ENCODE measurements at regions not wholly inside any gene's neighbourhood (a gene's known extent, or its start where the extent isn't known, plus 50 kb on each side); places are given as distances from the start of the nearest gene placed in this dataset.
"Not testable (repeated sequence)": the region's sequence is repeated elsewhere in the genome, so short reads cannot be mapped to it uniquely, and the experiment has no call there.

DNA sequence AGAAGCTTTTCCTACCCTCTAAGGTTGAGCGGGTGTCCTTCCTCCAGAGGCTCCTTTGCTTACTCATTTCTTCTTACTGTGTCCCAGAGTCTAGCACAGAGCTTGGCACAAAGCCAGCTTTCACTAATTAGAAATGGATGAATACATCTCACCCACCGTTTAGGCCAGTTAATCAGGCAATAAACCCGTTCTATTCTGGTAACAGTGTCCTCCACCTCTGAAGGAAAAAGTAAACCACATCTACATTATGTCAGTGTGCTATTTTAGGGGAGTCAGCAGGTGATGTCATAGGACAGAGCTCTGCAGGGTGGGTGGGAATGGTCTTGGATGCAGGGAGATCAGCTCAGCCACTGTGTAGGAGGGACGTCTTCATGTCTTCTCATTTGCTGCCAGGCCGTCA lies 109.2 kb downstream of the OSTF1 start:
- no peaks in the 10 kb centered on the region for H3K36me3 ChIP-seq
- H3K9me3 ChIP-seq = no peaks in the 10 kb centered on the region
- H4K20me1 ChIP-seq = no peaks in the 10 kb centered on the region
- no peaks in the 10 kb centered on the region for H3K27me3 ChIP-seq
- peak overlapping the region; percentile 11; the same call in 1 of the 2 replicates for H3K4me2 ChIP-seq
- no peak overlapping the region for H3K27ac ChIP-seq
- H3K9ac ChIP-seq = no peak overlapping the region
- no peak overlapping the region for H3K4me3 ChIP-seq
- H3K4me1 ChIP-seq = peaks cover 14% of the 10 kb centered on the region
- no peak for TF ChIP-seq Cebpa-rat (IDR thresholded peaks at IDR 0.05)

DNA sequence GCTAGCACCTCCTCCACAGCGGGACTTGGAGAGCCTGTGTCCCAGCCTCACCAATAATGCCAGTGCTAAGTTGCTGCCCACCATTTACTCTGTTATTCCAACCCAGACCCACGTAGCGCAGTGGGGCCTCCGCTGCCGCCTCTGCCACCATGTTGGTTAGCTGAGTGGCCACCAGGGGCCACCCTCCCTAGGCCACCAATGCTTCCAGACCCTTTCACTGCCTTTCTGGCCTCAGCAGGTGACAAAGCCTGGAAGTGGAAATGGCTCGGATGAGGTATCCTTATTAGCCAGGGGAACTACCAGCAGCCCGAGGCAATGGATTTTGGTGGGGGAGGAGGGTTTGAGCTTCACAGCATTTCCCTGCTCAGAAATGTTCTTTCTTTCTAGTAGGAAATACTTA lies 110.1 kb downstream of the OSTF1 start:
- Histone ChIP-seq H3K9ac (no peak overlapping the region), H3K27ac (no peak overlapping the region), H4K20me1 (no peaks in the 10 kb centered on the region), H3K27me3 (no peaks in the 10 kb centered on the region), H3K4me2 (no peak overlapping the region), H3K36me3 (no peaks in the 10 kb centered on the region), H3K4me3 (no peak overlapping the region), H3K9me3 (no peaks in the 10 kb centered on the region), H3K4me1 (peaks cover 14% of the 10 kb centered on the region)
- TF ChIP-seq Cebpa-rat (IDR thresholded peaks at IDR 0.05) = no peak

DNA sequence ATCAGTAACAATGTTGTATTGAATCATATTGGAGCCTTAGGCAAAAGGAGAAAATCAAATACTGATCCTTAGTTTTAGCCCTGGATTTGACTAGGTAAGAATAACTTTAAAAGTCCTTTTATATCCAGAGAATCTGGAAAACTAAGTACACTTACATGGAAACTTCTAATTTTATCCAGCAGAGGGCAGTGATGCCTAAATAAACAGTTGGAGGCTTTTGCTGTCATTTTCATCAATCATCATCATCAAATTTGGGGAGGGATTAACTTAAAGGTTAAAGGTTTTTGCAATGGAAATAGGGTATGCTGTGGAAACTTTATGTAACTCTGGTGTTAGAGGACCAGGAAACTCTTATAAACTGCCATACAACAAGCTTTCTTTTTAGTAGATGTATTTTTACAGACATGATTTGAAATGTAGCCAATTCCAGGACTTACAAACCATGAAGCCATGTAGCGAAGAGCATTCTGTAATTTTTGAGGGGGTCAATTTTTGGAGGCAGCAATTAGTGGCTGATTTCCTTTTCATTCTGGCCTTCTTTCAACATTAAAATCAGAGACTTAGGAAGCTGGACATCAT lies 112.7 kb downstream of the OSTF1 start:
- Histone ChIP-seq H3K27me3 (no peaks in the 10 kb centered on the region), H3K9me3 (no peaks in the 10 kb centered on the region), H3K36me3 (no peaks in the 10 kb centered on the region), H3K4me2 (no peak overlapping the region), H3K4me1 (peaks cover 14% of the 10 kb centered on the region), H3K4me3 (no peak overlapping the region), H3K27ac (no peak overlapping the region), H4K20me1 (no peaks in the 10 kb centered on the region), H3K9ac (no peak overlapping the region)
- no peak for TF ChIP-seq Cebpa-rat (IDR thresholded peaks at IDR 0.05)

DNA sequence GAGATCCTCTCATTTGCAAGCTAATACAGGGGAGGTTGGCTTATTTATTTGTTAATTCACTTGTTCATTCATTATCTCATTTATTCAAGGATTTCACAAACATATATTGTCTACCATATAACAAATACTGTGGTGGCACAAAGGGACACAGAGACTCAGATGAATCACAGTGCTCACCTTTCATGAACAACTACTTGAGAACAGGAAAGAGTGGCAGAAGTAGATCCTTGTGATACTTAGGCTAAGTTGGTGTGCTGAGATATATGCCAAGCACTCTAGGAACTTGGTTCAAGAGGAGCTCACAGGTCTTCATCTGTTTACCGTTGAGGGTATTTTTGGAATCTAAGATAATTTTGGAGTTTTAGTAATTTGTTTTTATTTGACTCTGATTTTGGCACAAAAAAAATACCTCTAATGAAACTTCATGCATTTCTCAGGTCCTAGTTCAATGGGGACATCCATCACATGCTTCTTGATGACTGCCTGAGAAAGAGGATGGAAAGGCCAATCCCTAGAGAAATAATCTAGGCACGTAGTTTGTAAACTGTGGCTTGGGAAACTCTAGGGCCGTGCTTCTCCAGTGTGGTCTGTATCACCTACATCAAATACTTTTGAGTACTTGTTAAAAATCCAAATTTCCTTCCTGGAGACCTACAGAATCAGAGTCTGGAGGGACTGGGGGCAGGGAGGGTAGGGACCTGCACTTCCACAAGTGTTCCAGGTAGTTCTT lies 113.3 kb downstream of the OSTF1 start:
- H3K9me3 ChIP-seq = no peaks in the 10 kb centered on the region
- H3K27me3 ChIP-seq = no peaks in the 10 kb centered on the region
- H3K27ac ChIP-seq = no peak overlapping the region
- no peak for TF ChIP-seq Cebpa-rat (IDR thresholded peaks at IDR 0.05)
- H3K4me2 ChIP-seq = no peak overlapping the region
- no peaks in the 10 kb centered on the region for H4K20me1 ChIP-seq
- H3K4me3 ChIP-seq = no peak overlapping the region
- H3K9ac ChIP-seq = no peak overlapping the region
- H3K36me3 ChIP-seq = no peaks in the 10 kb centered on the region
- H3K4me1 ChIP-seq = peaks cover 14% of the 10 kb centered on the region

DNA sequence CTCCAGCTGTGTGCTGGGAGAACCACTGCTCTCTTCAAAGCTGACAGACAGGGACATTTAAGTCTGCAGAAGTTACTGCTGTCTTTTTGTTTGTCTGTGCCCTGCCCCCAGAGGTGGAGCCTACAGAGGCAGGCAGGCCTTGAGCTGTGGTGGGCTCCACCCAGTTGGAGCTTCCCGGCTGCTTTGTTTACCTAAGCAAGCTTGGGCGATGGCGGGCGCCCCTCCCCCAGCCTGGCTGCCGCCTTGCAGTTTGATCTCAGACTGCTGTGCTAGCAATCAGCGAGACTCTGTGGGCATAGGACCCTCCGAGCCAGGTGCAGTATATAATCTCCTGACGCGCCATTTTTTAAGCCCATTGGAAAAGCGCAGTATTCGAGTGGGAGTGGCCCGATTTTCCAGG lies 119.7 kb downstream of the OSTF1 start:
- not testable (repeated sequence) for H3K27me3 ChIP-seq, H3K27ac ChIP-seq, H3K9me3 ChIP-seq, H3K9ac ChIP-seq, H3K4me1 ChIP-seq, H4K20me1 ChIP-seq, H3K4me2 ChIP-seq, H3K36me3 ChIP-seq, H3K4me3 ChIP-seq

DNA sequence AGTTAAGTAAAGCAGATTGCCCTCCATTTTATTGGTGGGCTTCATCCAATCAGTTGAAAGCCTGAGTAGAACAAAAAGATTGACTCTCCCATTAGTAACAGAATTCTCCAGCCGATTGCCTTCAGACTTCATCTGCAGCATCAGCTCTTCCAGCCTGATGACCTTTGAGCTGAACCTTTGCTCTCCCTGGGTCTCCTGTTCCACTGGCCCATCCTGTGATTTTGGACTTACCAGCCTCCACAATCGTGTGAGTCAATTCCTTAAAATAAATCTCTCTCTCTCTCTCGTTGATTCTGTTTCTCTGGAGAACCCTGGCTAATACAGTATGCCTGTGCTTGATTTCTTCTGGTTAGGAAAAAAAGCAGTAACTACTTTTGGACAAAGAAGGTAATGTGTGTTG lies 121.9 kb downstream of the OSTF1 start:
- no peak for TF ChIP-seq Cebpa-rat (IDR thresholded peaks at IDR 0.05)
- H3K27me3 ChIP-seq = no peaks in the 10 kb centered on the region
- H3K4me3 ChIP-seq = no peak overlapping the region
- no peak overlapping the region for H3K27ac ChIP-seq
- no peak overlapping the region for H3K4me2 ChIP-seq
- no peaks in the 10 kb centered on the region for H3K9me3 ChIP-seq
- no peaks in the 10 kb centered on the region for H4K20me1 ChIP-seq
- H3K9ac ChIP-seq = no peak overlapping the region
- H3K4me1 ChIP-seq = no peaks in the 10 kb centered on the region
- H3K36me3 ChIP-seq = no peaks in the 10 kb centered on the region

DNA sequence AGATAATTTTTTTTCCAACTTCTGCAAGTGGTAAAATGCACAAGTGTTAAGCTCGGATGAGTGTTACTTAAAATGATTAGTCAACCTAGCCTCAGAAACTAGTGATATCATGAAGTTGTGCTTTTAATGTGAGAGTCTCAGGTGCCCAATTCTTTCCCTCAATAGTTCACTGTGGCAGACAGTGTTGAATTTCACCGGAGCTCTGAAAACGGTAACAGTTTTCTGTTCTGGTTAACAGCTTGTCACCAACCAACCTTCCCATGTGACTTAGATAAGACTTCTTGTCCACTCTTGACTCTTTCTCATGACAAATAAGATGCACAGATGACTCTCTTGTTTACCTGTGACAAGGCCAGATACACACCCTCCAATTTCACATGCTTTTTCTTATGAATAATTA lies 125.5 kb downstream of the OSTF1 start:
- TF ChIP-seq Cebpa-rat (IDR thresholded peaks at IDR 0.05) = no peak
- no peaks in the 10 kb centered on the region for H3K27me3 ChIP-seq

DNA sequence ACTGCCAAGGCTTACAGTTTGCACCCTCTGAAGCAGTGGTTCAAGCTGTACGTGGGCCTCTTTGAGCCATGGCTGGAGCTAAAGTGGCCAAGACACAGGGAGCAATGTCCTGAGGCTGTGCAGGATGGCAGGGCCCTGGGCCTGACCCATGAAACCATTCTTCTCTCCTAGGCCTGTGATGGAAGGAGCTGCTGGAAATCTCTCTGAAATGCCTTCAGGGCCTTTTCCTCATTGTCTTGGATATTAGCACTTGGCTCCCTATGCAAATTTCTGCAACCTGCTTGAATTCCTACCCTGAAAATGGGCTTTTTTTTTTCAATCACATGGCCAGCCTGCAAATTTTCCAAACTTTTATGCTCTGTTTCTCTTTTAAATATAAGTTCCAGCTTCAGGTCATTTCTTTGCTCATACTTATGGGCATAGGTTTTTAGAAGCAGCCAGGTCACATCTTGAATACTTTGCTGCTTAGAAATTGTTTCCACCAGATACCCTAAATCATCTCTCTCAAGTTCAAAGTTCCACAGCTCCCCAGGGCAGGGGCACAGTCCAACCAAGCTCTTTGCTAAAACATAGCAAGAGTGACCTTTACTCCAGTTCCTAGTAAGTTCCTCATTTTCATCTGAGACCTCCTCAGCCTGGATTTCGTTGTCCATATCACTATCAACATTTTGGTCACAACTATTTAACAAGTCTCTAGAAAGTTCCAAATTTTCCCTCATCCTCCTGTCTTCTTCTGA lies 138.3 kb downstream of the OSTF1 start:
- Histone ChIP-seq H3K27me3 (no peaks in the 10 kb centered on the region), H3K36me3 (no peaks in the 10 kb centered on the region), H3K9me3 (peaks cover 16% of the 10 kb centered on the region), H4K20me1 (no peaks in the 10 kb centered on the region), H3K4me3 (no peak overlapping the region), H3K4me1 (no peaks in the 10 kb centered on the region), H3K4me2 (no peak overlapping the region), H3K9ac (no peak overlapping the region), H3K27ac (no peak overlapping the region)
- TF ChIP-seq Cebpa-rat (IDR thresholded peaks at IDR 0.05) = no peak

More for the DNA sequence above, 125.5 kb downstream of the OSTF1 start:
- no peaks in the 10 kb centered on the region for H4K20me1 ChIP-seq
- H3K9me3 ChIP-seq = no peaks in the 10 kb centered on the region
- H3K4me2 ChIP-seq = no peak overlapping the region
- H3K4me1 ChIP-seq = no peaks in the 10 kb centered on the region
- no peak overlapping the region for H3K27ac ChIP-seq
- no peak overlapping the region for H3K4me3 ChIP-seq
- no peaks in the 10 kb centered on the region for H3K36me3 ChIP-seq
- no peak overlapping the region for H3K9ac ChIP-seq

DNA sequence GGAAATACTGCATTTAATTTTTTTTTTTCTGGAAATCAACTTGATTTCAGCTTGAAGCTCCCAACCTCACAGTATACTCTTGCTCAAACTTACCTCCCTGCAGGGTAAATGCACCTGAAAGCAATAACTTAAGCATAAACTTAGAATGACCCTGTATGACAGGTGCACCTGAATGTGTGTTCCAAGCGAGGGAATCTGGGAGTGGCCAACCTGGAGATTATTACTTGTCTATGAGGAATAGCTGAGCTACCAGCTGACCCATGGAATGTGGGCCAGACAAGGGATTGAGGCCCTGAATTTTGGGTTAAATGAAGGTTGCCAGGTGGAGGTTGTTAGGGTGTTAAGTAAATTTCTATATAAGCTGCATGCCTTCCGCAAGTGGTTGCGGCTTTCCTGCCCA lies 140.6 kb downstream of the OSTF1 start:
- Histone ChIP-seq H4K20me1 (no peaks in the 10 kb centered on the region), H3K9me3 (peaks cover 16% of the 10 kb centered on the region), H3K4me3 (no peak overlapping the region), H3K27me3 (no peaks in the 10 kb centered on the region), H3K4me1 (no peaks in the 10 kb centered on the region), H3K36me3 (no peaks in the 10 kb centered on the region), H3K9ac (no peak overlapping the region), H3K4me2 (no peak overlapping the region), H3K27ac (no peak overlapping the region)
- no peak for TF ChIP-seq Cebpa-rat (IDR thresholded peaks at IDR 0.05)

DNA sequence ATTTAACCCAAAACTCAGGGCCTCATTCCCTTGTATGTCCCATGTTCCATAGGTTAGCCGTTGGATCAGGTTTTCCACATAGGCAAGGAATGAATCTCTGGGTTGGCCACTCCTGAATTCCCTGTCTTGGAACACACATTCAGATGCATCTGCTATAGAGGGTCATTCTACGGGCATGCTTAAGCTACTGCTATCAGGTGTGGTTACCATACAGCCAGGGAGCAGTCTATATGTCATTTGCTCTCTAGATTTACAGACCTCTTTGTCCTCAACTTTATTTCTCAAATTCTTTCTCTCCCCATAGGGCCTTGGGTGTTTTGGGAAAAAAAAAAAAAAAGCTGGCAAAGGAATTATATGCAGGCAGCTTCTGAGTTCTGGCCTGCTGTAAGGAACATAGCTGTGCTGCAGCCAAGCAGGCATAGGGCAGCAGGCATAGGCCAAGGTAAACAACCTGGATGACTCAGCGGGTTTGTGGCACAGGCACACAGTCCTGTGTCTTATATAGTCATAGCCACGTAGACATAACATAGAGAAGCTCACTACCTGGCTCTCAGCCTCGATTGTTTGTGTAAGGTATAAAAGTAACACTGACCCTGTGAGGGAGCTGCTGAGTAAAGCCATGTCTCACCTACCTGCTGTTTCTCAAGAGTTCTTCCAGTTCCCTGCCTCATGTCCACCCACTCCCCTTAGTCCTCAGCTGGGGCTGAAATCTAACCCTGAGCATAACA lies 141.5 kb downstream of the OSTF1 start:
- H3K4me1 ChIP-seq = no peaks in the 10 kb centered on the region
- no peak overlapping the region for H3K4me2 ChIP-seq
- H3K9me3 ChIP-seq = peaks cover 23% of the 10 kb centered on the region
- no peaks in the 10 kb centered on the region for H4K20me1 ChIP-seq
- H3K4me3 ChIP-seq = no peak overlapping the region
- H3K36me3 ChIP-seq = no peaks in the 10 kb centered on the region
- no peak overlapping the region for H3K9ac ChIP-seq
- no peaks in the 10 kb centered on the region for H3K27me3 ChIP-seq
- no peak for TF ChIP-seq Cebpa-rat (IDR thresholded peaks at IDR 0.05)
- no peak overlapping the region for H3K27ac ChIP-seq

All from BLaER1 (cell line).